Stimulated activated CD8-positive, alpha-beta memory T cell treated with anti-CD3 and anti-CD28 coated beads, Interleukin-7, amount 100 ng/mL, for 24 hours (primary cell): ENCODE measurements at regions not wholly inside any gene's neighbourhood (a gene's known extent, or its start where the extent isn't known, plus 50 kb on each side); places are given as distances from the start of the nearest gene placed in this dataset.
"Not testable (repeated sequence)": the region's sequence is repeated elsewhere in the genome, so short reads cannot be mapped to it uniquely, and the experiment has no call there.

Experiments used
- DNase-seq: peaks from one replicate; pipeline ENCODE4 v3.0.0-alpha.2; 2020; ENCODE audit warnings: low read depth

DNA sequence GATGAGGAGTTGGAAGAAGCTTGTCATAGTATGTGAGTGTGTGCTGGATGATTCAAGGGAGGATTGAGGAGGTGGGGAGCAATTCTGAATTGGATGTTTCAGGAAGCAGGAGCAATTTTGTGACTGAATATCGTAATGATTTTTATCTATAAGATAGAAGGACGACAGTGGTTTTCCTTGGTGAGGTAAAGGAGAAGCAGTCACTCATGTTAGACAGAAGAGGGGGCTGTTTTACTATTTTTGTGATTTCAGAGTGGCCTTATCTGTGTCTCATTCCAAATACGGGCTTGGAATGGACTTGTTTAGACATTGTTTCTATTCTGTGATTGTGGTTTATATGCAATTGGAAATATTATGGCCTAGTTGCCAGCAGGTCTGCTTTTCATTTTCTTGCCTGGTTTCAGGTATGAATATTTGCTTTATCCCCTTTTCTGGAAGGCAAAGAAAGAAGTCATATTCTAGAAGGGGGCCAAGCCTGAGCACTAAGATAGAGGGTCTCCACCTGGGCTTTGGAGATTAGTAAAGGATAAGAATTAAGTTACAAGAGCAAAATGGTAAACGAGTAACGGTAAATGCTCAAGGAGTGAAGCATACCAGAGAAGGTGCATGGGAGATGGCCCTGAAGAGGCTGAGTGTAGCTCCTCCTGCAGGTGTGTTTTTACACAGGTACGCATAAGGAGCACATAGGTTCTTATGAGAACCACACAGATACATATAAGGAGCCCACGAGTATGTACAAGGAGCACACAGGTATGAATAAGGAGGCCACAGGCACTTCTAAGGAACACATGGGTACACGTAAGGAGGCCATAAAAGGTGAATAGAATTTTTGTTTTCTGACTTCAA, 124.6 kb upstream of the KCNAB1 start:
- DNase-seq, result no peak

DNA sequence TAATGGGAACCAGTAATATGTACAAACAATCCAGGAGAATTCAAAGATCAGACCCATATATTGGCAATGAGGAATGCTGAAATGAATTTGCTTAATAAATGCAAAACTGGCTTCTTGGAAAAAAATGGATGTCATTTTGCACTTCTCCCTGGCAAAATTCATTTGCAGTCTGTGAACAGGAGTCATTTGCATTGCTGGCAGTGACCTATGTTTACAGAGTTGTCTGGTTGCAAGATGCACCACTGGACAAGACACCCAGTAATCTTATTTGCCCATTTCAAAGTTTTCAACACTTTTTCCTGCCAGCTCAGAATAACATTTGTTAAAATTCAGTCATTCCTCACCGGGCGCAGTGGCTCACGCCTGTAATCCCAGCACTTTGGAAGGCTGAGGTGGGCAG, 123.5 kb upstream of the KCNAB1 start:
- DNase-seq, result no peak

DNA sequence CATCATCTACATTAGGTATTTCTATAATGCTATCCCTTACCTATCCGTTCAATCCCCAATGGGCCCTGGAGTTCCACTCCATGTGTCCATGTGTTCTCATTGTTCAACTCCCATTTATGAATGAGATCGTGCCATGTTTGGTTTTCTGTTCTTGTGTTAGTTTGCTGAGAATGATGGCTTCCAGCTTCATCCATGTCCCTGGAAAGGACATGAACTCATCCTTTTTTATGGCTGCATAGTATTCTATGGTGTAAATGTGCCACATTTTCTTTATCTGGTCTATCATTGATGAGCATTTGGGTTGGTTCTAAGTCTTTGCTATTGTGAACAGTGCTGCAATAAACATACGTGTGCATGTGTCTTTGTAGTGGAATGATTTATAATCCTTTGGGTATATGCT, 122.2 kb upstream of the KCNAB1 start:
- not testable (repeated sequence) for DNase-seq

DNA sequence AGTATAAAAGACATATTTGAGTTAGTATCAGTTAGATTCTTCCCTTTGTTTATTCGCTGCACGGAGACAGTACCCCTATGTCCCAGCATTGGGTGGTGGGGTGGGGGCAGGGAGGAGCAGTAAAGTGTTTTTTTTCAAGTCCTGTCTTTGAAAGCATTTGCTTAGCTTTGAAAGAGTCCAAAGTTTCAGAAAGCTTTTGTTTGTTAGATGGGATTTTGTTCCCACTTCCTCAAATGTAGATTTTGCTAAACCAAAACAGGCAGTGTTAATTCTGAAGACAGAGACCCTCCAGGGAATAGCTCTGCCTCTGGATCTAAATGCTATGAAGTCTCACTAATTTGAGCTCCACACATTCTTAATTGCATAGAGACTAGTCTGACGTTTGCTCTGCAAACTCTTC, 114.6 kb upstream of the KCNAB1 start:
- no peak for DNase-seq

DNA sequence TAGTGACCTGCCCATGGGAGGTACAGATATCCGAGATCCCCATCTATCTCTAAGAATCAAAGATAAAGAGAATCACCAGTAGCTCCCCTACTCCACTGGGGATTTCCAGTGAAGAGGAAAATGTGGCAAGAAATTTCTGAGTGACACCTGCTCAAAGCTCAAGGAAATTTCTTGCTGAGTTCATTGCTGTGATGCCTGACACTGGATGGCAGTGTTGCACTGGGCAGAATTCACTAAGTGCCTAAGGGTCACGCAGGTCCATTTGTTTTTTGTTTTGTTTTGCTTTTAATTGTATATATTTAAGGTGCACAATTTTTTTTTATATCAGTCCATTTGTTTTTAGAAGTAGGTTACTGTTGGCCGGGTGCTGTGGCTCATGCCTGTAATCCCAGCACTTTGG, 109.5 kb upstream of the KCNAB1 start:
- DNase-seq, result no peak

DNA sequence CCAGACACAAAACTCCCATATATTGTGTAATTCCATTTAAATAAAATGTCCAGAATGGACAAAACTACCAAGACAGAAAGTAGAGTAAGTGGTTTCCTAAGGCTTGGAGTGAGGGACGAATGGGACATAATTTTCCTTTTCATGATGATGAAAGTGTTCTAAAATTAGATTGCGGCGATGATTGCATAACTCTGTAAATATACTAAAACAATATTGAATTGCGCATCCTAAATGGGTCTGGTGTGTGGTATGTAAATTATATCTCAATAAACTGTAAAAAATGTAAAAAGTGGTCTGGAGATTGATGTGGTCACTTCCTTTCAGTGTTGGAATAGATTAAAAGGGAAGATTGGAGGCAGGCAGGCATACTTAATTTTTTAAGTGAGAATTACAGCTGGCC, 105.9 kb upstream of the KCNAB1 start:
- no peak for DNase-seq

DNA sequence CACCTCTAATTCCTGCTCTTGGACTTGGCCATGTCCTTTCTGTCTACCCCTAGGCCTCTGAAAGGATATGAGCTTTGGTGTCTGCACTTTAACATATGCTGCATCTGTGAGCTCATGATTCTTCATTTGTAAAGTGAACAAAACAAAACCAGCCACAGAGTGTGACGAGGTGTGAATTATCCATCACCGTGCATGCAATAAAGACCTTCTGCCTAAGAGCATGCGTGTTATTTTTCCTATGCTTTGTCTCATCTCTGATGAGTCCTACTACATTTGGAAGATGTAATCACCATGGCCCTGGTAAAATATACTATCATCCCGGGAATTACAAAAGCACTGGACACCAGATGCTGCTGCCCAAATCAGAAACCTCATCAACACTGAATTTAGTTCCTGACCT, 103.5 kb upstream of the KCNAB1 start:
- no peak for DNase-seq

DNA sequence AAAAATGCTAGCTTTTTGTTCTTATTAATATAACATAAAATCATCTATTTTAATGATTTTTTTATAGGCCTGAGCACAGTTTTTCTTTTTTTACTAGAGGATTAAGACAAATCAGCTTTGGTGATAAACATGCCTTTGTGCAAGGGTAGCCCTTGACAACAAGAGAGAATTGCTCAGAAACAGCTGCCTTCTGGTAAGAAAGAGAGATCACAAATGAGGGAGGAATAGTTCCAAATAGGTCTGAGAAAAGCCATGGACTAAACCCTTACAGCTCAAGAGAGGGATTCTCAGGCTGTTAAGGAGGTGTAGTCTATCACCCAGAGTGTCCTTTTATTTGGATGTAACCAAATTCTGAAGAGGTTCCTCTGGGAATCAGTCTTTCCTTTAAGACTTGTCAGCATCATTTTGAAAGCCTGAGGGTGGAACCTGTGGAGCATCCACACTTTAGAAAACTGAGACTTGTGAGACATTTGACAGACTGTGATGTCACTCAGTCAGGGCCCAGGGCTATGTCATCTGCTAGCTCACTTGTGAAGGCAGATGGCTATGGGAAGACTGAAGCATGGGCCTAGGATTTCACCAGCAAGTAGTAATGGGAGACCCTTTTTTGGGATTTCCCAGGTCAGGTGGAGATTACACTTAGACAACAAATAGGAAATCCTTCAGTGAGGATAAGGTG, 102.9 kb upstream of the KCNAB1 start:
- DNase-seq, result no peak

DNA sequence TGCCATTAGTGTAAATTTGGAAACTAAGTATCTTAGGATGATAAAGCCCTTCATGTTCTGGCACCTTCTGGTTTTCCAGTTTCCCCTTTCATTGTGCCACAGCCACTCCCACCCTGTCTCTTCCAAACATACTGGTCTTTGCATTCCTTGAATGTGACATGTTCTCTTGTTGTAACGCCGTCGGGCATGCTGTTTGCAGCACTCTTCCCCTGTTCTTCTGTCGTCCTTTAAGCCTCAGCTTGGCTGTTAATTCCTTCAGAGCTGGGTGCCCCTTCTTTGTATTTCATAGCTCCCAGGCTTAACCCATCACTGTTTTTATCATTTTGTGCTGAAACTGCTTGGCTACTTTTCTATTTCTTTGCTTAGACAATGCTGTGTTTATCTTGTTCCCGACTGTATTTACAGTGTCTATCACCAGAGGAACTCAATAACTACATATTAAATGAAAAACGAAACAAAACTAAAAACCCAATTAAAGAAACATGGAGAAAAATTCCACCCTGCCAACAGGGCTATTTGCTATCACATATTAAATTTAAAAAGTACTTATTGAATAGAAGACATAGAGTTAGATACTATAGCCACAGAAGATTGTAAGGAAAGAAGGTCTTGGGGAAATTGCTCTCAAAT, 95.4 kb upstream of the KCNAB1 start:
- no peak for DNase-seq

DNA sequence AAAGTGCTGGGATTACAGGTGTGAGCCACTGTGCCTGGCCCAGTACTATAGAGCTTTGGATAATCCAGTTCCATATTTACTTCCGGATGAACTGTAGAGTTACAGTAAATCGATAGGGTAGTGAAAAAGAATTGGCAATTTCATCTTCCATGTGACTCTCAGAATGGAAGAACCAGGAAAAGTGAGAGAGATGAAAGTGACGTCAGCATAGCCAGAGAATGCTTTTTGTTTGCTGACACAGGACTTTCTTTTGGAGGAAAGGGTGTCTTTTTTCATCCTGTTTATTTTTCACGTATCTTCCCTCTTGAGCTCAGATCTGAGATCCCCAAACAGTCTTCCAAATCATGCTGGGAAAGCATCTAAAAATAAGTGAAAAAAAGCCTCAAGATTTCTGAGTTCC, 91.2 kb upstream of the KCNAB1 start:
- no peak for DNase-seq

DNA sequence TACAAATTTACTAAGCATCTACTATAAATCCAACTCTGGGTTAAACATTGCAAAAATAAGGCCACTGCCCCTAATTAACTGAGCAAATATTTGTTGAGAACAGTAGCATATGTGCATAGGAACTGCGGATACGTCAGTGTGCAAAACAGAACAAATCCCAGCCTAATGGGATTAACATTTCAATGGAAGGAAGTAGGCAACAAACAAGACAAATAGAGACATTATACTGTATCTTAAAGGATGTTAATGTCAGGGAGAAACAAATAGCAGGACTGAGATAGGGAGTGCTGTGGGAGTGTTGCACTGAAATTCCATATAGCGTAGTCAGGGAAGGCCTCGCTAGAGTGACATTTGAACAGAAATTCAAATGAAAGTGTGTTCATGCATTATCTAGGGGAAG, 89.7 kb upstream of the KCNAB1 start:
- DNase-seq, result no peak

DNA sequence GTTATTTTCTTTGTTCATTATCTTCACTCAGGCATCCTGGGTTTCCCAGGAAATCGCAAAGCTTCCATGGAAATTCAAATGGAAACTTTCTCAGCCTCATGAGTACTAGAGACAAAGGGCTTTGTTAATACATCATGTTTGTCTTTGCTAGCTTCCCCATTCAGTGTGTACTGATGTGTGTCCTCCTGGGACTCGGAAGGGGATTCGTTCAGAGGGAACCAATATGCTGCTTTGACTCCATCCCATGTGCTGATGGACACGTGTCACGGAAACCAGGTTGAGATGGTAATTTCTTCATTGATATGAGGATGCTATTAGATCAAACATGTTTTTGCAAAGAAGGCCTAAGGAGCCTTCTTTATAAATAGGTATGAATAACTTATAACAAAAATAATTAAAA, 87.0 kb upstream of the KCNAB1 start:
- no peak for DNase-seq

DNA sequence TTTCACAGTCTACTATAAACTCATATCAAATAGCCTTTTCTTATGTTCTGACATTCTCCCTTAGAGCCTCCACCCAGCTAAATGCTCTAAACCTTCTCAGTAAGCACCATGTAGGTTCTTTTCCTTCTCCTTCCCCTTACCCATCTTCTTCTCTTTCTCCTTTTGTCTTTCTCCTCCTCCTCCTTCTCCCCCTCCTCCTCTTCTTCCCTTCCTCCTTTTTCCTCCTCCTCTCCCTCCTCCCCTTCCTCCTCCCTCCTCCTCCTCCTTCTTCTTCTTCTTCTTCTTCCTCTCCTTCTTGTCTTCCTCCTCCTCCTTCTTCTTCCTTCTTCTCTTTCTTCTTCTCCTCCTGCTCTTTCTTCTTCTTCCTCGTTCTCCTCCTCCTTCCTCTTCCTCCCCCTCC, 85.2 kb upstream of the KCNAB1 start:
- no peak for DNase-seq

DNA sequence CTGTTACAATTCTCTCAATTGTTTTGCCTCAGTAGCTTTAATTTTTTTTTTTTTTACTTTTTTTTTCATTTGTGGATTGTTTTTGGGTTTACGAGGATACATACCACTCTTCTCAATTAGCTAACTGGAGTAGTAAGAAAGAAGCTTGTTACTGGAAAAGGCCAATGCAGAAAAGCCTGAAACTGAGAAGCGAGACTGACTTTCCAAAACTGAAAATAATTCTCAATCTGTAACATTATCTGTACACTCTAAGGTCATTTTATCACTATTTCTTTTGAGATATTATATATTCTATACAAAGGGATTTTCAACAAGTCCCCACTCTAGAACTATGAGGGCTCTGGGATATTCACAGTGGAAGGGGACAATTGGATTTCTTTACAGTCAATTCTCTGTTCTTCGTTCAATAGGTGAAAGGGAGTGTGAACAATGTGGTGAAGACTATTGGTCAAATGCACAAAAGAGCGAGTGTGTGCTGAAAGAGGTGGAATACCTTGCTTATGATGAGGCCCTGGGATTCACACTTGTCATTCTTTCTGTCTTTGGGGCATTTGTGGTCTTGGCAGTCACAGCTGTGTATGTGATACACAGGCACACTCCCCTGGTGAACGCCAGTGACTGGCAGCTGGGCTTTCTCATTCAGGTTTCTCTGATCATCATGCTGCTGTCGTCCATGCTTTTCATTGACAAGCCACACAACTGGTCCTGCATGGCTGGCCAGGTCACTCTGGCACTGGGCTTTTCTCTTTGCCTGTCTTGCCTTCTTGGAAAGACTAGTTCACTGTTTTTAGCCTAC, 83.9 kb upstream of the KCNAB1 start:
- DNase-seq, result no peak

DNA sequence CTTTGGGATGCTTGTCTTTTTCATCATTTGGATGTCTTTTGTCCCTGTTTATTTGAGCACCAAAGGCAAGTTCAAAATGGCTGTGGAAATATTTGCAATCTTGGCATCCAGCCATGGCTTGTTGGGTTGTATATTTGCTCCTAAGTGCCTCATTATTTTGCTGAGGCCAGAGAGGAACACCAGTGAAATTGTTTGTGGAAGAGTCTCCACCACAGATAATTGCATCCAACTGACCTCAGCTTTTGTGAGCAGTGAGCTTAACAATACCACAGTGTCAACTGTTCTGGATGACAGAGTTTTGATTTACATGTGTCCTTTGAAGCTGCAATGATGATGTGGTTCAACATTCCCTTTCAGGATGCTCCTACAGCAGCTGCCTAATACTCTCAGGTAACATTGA, 83.0 kb upstream of the KCNAB1 start:
- no peak for DNase-seq

DNA sequence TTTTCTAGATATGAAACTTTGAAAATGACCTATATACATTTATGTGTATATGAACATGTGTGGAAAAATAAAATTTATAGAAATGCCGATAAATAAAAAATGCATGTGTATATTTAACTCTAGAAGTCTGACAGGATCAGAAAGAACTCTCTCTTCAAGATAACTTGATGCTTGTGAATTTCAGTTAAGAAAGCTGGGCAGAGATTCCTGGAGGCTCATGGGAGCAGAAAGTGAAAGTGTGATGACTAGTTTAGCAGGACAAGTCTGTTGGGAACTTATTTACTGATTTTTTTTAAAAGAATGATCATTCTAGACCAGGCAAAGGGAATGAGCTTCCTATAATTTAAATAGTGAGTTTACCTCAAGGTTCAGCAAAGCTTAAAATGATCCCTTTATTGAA, 81.5 kb upstream of the KCNAB1 start:
- no peak for DNase-seq

DNA sequence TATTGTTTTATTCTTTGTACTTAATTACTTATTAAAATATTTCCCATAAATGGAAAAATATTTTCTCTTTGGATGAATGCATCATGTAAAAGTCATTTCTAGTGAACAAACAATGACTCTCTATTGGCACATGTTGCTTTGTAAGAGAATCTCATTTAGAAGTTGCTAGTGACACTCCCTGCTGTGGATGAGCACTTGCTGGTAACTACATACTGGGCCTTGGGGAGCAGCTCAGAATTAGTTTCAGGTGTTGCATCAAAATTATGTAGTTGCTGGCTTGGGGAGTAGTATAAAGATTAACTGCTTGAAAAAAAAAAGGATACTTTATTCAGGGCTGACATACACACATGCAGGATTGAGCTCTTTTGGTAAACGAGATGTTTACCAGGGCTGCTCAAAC, 80.3 kb upstream of the KCNAB1 start:
- no peak for DNase-seq

DNA sequence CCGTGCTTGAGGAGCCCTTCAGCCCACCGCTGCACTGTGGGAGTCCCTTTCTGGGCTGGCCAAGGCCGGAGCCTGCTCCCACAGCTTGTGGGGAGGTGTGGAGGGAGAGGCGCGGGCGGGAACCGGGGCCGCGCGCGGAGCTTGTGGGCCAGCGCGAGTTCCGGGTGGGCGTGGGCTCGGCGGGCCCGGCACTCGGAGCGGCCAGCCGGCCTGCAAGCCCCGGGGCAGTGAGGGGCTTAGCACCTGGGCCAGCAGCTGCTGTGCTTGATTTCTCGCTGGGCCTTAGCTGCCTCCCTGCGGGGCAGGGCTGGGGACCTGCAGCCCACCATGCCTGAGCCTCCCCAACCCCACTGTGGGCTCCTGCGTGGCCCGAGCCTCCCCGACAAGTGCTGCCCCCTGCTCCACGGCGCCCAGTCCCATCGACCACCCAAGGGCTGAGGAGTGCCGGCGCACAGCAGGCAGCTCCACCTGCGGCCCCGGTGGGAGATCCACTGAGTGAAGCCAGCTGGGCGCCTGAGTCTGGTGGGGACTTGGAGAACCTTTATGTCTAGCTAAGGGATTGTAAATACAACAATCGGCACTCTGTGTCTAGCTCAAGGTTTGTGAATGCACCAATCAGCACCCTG, 79.0 kb upstream of the KCNAB1 start:
- DNase-seq, result not testable (repeated sequence)

DNA sequence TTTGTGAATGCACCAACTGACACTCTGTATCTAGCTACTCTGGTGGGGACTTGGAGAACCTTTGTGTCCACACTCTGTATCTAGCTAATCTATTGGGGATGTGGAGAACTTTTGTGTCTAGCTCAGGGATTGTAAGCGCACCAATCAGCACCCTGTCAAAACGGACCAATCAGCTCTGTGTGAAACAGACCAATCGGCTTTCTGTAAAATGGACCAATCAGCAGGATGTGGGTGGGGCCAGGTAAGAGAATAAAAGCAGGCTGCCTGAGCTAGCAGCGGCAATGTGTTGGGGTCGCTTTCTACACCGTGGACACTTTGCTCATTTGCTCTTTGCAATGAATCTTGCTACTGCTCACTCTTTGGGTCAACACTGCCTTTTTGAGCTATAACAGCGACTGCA, 78.5 kb upstream of the KCNAB1 start:
- not testable (repeated sequence) for DNase-seq

DNA sequence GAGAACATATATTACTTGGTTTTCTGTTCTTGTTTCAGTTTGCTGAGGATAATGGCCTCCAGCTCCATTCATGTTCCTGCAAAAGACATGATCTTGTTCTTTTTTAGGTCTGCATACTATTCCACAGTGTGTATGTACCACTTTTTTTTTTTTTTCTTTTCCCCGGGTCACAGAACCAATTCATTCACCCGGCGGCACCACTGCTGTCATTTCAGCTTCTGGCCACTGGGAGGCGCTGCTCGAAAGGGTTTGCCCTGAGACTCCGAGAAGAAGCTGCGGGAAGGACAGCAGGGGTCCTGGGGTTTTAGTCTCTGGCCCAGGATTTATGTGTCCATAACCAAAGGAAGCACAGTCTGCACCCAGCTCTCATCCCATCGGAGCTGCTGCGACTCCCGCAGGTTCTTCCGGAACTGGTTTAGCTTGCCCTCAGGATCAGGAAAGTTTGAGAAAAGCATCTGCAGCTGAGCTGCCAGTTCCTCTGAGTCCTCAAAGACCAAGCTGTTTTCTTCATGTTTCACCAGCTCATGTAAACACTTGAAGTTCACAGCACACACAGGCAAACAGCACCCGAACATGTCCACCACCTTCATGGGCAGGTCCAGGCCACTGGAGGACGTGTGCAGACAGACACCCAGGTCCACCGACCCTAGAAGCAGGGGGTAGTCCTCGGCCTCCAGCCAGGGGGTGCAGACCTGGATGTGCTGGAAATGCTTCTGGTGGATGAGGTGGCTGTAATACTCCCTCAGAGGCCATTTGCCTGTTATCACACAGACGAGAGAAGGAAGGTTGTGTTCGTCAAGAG, 76.3 kb upstream of the KCNAB1 start:
- peak; percentile 22 for DNase-seq

DNA sequence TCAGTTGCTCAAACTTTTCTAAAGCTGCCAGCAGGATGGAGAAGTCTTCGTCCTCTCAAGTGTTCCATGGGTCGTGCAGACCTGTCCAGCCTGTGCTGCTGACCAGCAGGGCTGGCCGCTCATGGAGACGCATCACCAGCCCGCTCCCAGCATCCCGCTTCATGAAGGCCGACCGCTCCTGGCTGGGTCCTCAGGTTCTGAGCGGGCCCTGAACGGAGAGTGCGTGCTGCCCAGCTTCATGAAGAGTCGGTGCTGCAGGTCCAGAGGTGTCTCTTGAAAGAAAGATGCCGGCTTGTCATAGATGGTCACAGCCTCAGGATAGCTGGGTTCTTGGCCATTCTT, 75.8 kb upstream of the KCNAB1 start:
- no peak for DNase-seq
